Osteoblast (primary cell): ENCODE measurements at regions not wholly inside any gene's neighbourhood (a gene's known extent, or its start where the extent isn't known, plus 50 kb on each side); places are given as distances from the start of the nearest gene placed in this dataset.

Experiments
- DNase-seq: peaks from one replicate; pipeline ENCODE4 v3.0.0; 2011; ENCODE audit warnings: low spot score, mixed read lengths; ENCODE audit not compliant: insufficient read length; ENCODE audit errors: missing footprints
- H2AFZ ChIP-seq: 2 replicates; pipeline ENCODE4 v1.6.0; 2011; ENCODE audit warnings: mild to moderate bottlenecking, low read length
- H3K27ac ChIP-seq: 2 replicates; pipeline ENCODE4 v1.5.1; 2011; ENCODE audit warnings: mild to moderate bottlenecking, low read depth, low read length, moderate library complexity
- H3K27me3 ChIP-seq: 2 replicates; pipeline ENCODE4 v1.6.0; 2012; ENCODE audit warnings: mild to moderate bottlenecking, control low read depth, inconsistent platforms, low read length, moderate library complexity; ENCODE audit not compliant: insufficient read depth
- H3K36me3 ChIP-seq: 2 replicates; pipeline ENCODE4 v1.5.1; 2011; ENCODE audit warnings: mild to moderate bottlenecking, low read length, control low read depth, moderate library complexity; ENCODE audit not compliant: insufficient read depth
- H3K4me1 ChIP-seq: 2 replicates; pipeline ENCODE4 v1.5.1; 2011; ENCODE audit warnings: mild to moderate bottlenecking, low read length, control low read depth, moderate library complexity; ENCODE audit not compliant: insufficient read depth
- H3K4me2 ChIP-seq: 2 replicates; pipeline ENCODE4 v1.6.0; 2011; ENCODE audit warnings: mild to moderate bottlenecking, low read length; ENCODE audit not compliant: insufficient read depth
- H3K4me3 ChIP-seq: fragments of 200-600 bp; sonication (generic); 3 replicates; pipeline ENCODE4 v1.5.1; 2012; ENCODE audit warnings: mild to moderate bottlenecking, low read length, inconsistent platforms; ENCODE audit not compliant: insufficient read depth
- H3K79me2 ChIP-seq: 2 replicates; pipeline ENCODE4 v1.6.0; 2012; ENCODE audit warnings: mild to moderate bottlenecking, low read length, control low read depth, inconsistent platforms; ENCODE audit not compliant: insufficient read depth
- H3K9me3 ChIP-seq: 2 replicates; pipeline ENCODE4 v1.5.1; 2011; ENCODE audit warnings: low read depth, low read length, control low read depth
- H4K20me1 ChIP-seq: 2 replicates; pipeline ENCODE4 v1.6.0; 2012; ENCODE audit warnings: mild to moderate bottlenecking, low read length, control low read depth; ENCODE audit not compliant: insufficient read depth
- TF ChIP-seq, protein P1 (sequence below): IDR thresholded peaks from 2 replicates; pipeline ENCODE4 v1.5.1; 2011; ENCODE audit warnings: mild to moderate bottlenecking, low read depth, low read length, moderate library complexity; ENCODE audit errors: extremely low read depth

DNA sequence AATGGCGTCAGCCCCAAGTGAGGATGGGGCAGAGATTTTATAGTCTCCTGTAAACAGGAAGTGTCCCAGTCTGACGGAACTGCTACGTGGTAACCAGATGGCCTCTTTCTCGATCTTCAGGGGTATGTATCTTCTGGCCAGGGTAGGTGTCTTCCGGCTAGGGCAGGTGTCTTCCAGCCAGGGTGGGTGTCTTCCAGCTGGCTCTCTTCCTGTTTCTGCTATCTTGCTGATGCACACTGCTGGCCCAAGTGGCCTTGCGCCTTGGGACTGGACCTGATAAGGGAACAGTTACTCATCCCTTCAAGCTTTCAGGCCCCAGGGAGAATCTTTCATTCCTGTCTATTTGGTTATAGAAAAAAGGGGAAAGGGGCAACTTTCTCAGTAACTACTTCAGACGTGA lies 178.7 kb upstream of the MAGEE2 start:
- H3K27me3 ChIP-seq: no peaks in the 10 kb centered on the region
- H3K27ac ChIP-seq: no peak overlapping the region
- no peak overlapping the region for H3K4me3 ChIP-seq
- no peaks in the 10 kb centered on the region for H3K79me2 ChIP-seq
- no peak overlapping the region for H3K4me2 ChIP-seq
- no peaks in the 10 kb centered on the region for H4K20me1 ChIP-seq
- no peaks in the 10 kb centered on the region for H3K36me3 ChIP-seq
- H3K4me1 ChIP-seq: no peaks in the 10 kb centered on the region
- H3K9me3 ChIP-seq: no peaks in the 10 kb centered on the region
- TF ChIP-seq, protein P1, sequence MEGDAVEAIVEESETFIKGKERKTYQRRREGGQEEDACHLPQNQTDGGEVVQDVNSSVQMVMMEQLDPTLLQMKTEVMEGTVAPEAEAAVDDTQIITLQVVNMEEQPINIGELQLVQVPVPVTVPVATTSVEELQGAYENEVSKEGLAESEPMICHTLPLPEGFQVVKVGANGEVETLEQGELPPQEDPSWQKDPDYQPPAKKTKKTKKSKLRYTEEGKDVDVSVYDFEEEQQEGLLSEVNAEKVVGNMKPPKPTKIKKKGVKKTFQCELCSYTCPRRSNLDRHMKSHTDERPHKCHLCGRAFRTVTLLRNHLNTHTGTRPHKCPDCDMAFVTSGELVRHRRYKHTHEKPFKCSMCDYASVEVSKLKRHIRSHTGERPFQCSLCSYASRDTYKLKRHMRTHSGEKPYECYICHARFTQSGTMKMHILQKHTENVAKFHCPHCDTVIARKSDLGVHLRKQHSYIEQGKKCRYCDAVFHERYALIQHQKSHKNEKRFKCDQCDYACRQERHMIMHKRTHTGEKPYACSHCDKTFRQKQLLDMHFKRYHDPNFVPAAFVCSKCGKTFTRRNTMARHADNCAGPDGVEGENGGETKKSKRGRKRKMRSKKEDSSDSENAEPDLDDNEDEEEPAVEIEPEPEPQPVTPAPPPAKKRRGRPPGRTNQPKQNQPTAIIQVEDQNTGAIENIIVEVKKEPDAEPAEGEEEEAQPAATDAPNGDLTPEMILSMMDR: no peak
- no peak overlapping the region for H2AFZ ChIP-seq
- no peak for DNase-seq

GRCh38 chrX:75968293-75968692 lies 183.2 kb upstream of the MAGEE2 start:
- no peaks in the 10 kb centered on the region for H3K36me3 ChIP-seq
- DNase-seq: no peak
- H2AFZ ChIP-seq: no peak overlapping the region
- H3K4me1 ChIP-seq: no peaks in the 10 kb centered on the region
- no peaks in the 10 kb centered on the region for H3K79me2 ChIP-seq
- H3K4me3 ChIP-seq: no peak overlapping the region
- H3K27ac ChIP-seq: no peak overlapping the region
- no peaks in the 10 kb centered on the region for H4K20me1 ChIP-seq
- TF ChIP-seq, protein P1: no peak
- no peaks in the 10 kb centered on the region for H3K9me3 ChIP-seq
- no peak overlapping the region for H3K4me2 ChIP-seq
- no peaks in the 10 kb centered on the region for H3K27me3 ChIP-seq

DNA sequence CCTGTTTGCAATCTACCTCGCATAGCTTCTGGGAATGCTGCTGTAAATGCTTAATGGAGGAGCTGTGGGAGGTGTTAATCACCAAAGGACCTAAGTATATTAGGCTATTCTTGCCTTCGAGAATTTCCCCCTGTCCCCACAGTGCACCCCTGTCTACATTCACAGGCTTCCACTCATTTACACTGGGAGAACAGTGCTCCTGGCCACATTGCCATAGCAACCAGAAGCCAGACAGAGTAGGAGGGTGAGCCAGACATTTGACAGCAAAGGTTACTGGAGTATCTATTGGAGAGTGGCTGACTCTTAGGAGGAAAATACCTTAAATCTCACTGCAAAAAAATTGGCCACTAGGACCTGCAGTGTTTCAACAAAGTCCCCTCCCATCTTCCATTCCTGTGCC lies 185.9 kb upstream of the PBDC1 start:
- Histone ChIP-seq H3K4me1 (no peaks in the 10 kb centered on the region), H3K27ac (no peak overlapping the region), H3K36me3 (no peaks in the 10 kb centered on the region), H4K20me1 (no peaks in the 10 kb centered on the region), H3K27me3 (no peaks in the 10 kb centered on the region), H3K79me2 (no peaks in the 10 kb centered on the region), H3K4me2 (no peak overlapping the region), H2AFZ (no peak overlapping the region), H3K9me3 (no peaks in the 10 kb centered on the region), H3K4me3 (no peak overlapping the region)
- TF ChIP-seq, protein P1: no peak
- DNase-seq: no peak

- no peaks in the 10 kb centered on the region for H3K9me3 ChIP-seq
- no peak overlapping the region for H3K4me2 ChIP-seq
- TF ChIP-seq, protein P1: no peak
- H3K4me1 ChIP-seq: no peaks in the 10 kb centered on the region
- H3K36me3 ChIP-seq: no peaks in the 10 kb centered on the region
- no peaks in the 10 kb centered on the region for H3K79me2 ChIP-seq
- H4K20me1 ChIP-seq: no peaks in the 10 kb centered on the region
- no peak overlapping the region for H3K27ac ChIP-seq
- H3K27me3 ChIP-seq: no peaks in the 10 kb centered on the region
- H3K4me3 ChIP-seq: no peak overlapping the region
- no peak overlapping the region for H2AFZ ChIP-seq
- no peak for DNase-seq
Measured at GRCh38 chrX:75989806-75990590, 182.9 kb upstream of the PBDC1 start.
